H9 (cell line): ENCODE measurements at regions not wholly inside any gene's neighbourhood (a gene's known extent, or its start where the extent isn't known, plus 50 kb on each side); places are given as distances from the start of the nearest gene placed in this dataset.

Source experiments
- DNase-seq: peaks from one replicate; pipeline ENCODE4 v3.0.0-alpha.2; 2017
- H2AFZ ChIP-seq: one replicate; pipeline ENCODE4 v1.6.1; 2013; ENCODE audit warnings: mild to moderate bottlenecking, low read length, control low read depth, moderate library complexity
- H2AK5ac ChIP-seq: 2 replicates; pipeline ENCODE4 v1.6.1; 2013; ENCODE audit warnings: low read length, control low read depth, mixed read lengths; ENCODE audit not compliant: insufficient read length
- H2BK120ac ChIP-seq: one replicate; pipeline ENCODE4 v1.6.1; 2013; ENCODE audit warnings: low read depth, mild to moderate bottlenecking, low read length, control low read depth, inconsistent platforms; ENCODE audit not compliant: poor library complexity, severe bottlenecking
- H2BK12ac ChIP-seq: 2 replicates; pipeline ENCODE4 v1.6.1; 2013; ENCODE audit warnings: low read length, control low read depth, mixed read lengths, low read depth; ENCODE audit not compliant: insufficient read length
- H2BK15ac ChIP-seq: 2 replicates; pipeline ENCODE4 v1.6.1; 2013; ENCODE audit warnings: low read depth, low read length, control low read depth
- H2BK20ac ChIP-seq: one replicate; pipeline ENCODE4 v1.6.1; 2013; ENCODE audit warnings: low read depth, mild to moderate bottlenecking, low read length, control low read depth, inconsistent platforms; ENCODE audit not compliant: poor library complexity, severe bottlenecking
- H2BK5ac ChIP-seq: 2 replicates; pipeline ENCODE4 v1.6.1; 2013; ENCODE audit warnings: low read length, control low read depth, mixed read lengths; ENCODE audit not compliant: insufficient read length
- H3K14ac ChIP-seq: 2 replicates; pipeline ENCODE4 v1.6.1; 2013; ENCODE audit warnings: low read length, control low read depth; ENCODE audit not compliant: insufficient read depth
- H3K18ac ChIP-seq: 2 replicates; pipeline ENCODE4 v1.6.1; 2013; ENCODE audit warnings: low read depth, mild to moderate bottlenecking, mixed read lengths, low read length, control low read depth; ENCODE audit not compliant: insufficient read length
- H3K23ac ChIP-seq: 2 replicates; pipeline ENCODE4 v1.6.1; 2013; ENCODE audit warnings: low read length, control low read depth, mixed read lengths, low read depth; ENCODE audit not compliant: insufficient read length
- H3K23me2 ChIP-seq: 2 replicates; pipeline ENCODE4 v1.6.1; 2013; ENCODE audit warnings: low read depth, mild to moderate bottlenecking, mixed read lengths, low read length, control low read depth; ENCODE audit not compliant: insufficient read length, poor library complexity, severe bottlenecking
- H3K27ac ChIP-seq: 2 replicates; pipeline ENCODE4 v1.5.1; 2013; ENCODE audit warnings: low read length, control low read depth, mixed read lengths, low read depth; ENCODE audit not compliant: insufficient read length
- H3K27me3 ChIP-seq: 2 replicates; pipeline ENCODE4 v1.6.1; 2013; ENCODE audit warnings: low read length, control low read depth, inconsistent platforms; ENCODE audit not compliant: insufficient read depth
- H3K4ac ChIP-seq: 2 replicates; pipeline ENCODE4 v1.6.1; 2013; ENCODE audit warnings: low read depth, mild to moderate bottlenecking, control low read depth, inconsistent platforms, low read length, moderate library complexity
- H3K4me1 ChIP-seq: 2 replicates; pipeline ENCODE4 v1.6.1; 2013; ENCODE audit warnings: low read length, control low read depth, inconsistent platforms; ENCODE audit not compliant: insufficient read depth
- H3K4me2 ChIP-seq: 2 replicates; pipeline ENCODE4 v1.6.1; 2013; ENCODE audit warnings: low read length, control low read depth, mixed read lengths; ENCODE audit not compliant: insufficient read length, insufficient read depth
- H3K56ac ChIP-seq: 2 replicates; pipeline ENCODE4 v1.6.1; 2013; ENCODE audit warnings: low read depth, mild to moderate bottlenecking, mixed read lengths, low read length, control low read depth; ENCODE audit not compliant: insufficient read length
- H3K79me1 ChIP-seq: 2 replicates; pipeline ENCODE4 v1.6.1; 2013; ENCODE audit warnings: low read depth, mild to moderate bottlenecking, moderate library complexity, low read length, control low read depth, inconsistent platforms; ENCODE audit not compliant: insufficient read depth, poor library complexity, severe bottlenecking
- H3K79me2 ChIP-seq: 2 replicates; pipeline ENCODE4 v1.6.1; 2013; ENCODE audit warnings: low read length, control low read depth, inconsistent platforms; ENCODE audit not compliant: insufficient read depth
- H3K9ac ChIP-seq: 2 replicates; pipeline ENCODE4 v1.6.1; 2013; ENCODE audit warnings: low read length, control low read depth, mixed read lengths; ENCODE audit not compliant: insufficient read length; ENCODE audit errors: extremely low read depth
- H3K9me3 ChIP-seq: one replicate; pipeline ENCODE4 v1.6.1; 2013; ENCODE audit warnings: low read depth, low read length, inconsistent platforms; ENCODE audit not compliant: control insufficient read depth
- H3T11ph ChIP-seq: one replicate; pipeline ENCODE4 v1.6.1; 2013; ENCODE audit warnings: mild to moderate bottlenecking, low read length, control low read depth, inconsistent platforms
- H4K20me1 ChIP-seq: one replicate; pipeline ENCODE4 v1.6.1; 2013; ENCODE audit not compliant: control insufficient read depth, insufficient read length, insufficient read depth
- H4K5ac ChIP-seq: 2 replicates; pipeline ENCODE4 v1.6.1; 2013; ENCODE audit warnings: low read depth, mild to moderate bottlenecking, mixed read lengths, low read length, control low read depth; ENCODE audit not compliant: insufficient read length
- H4K8ac ChIP-seq: replicated peaks from 2 replicates; pipeline ENCODE4 v1.6.1; 2013; ENCODE audit warnings: low read length, control low read depth, mixed read lengths, low read depth; ENCODE audit not compliant: insufficient read length
- H4K91ac ChIP-seq: 2 replicates; pipeline ENCODE4 v1.6.1; 2013; ENCODE audit warnings: low read depth, mild to moderate bottlenecking, moderate library complexity, mixed read lengths, low read length, control low read depth; ENCODE audit not compliant: insufficient read length
- H3K27ac Mint-ChIP-seq, 3 experiments: 2 replicates in 2 of 3; 3 replicates in 1 of 3; pipeline ENCODE4 v1.8.0; 2020 to 2021; ENCODE audit warnings: mixed read lengths in 3 of 3, mild to moderate bottlenecking in 1 of 3, moderate library complexity in 1 of 3
- H3K27me3 Mint-ChIP-seq: 2 replicates; pipeline ENCODE4 v1.8.0; 2021; ENCODE audit warnings: low read depth, mild to moderate bottlenecking, moderate library complexity, mixed read lengths
- H3K36me3 Mint-ChIP-seq, 3 experiments: 2 replicates in 2 of 3; 3 replicates in 1 of 3; pipeline ENCODE4 v1.8.0; 2020 to 2021; ENCODE audit warnings: low read depth in 3 of 3, mixed read lengths in 3 of 3; ENCODE audit not compliant: insufficient read depth in 1 of 3
- H3K4me1 Mint-ChIP-seq, 2 experiments: 2 replicates each; pipeline ENCODE4 v1.8.0; 2020; ENCODE audit warnings: mixed read lengths in 2 of 2
- H3K4me3 Mint-ChIP-seq, 2 experiments: 2 replicates in 1 of 2; 3 replicates in 1 of 2; pipeline ENCODE4 v1.8.0; 2020 to 2021; ENCODE audit warnings: mild to moderate bottlenecking in 2 of 2, mixed read lengths in 2 of 2, moderate library complexity in 1 of 2
- H3K9me3 Mint-ChIP-seq, 2 experiments: 2 replicates in 1 of 2; 3 replicates in 1 of 2; pipeline ENCODE4 v1.8.0; 2020; ENCODE audit warnings: mild to moderate bottlenecking in 2 of 2, mixed read lengths in 2 of 2, moderate library complexity in 1 of 2
- CTCF ChIP-seq: fragments of 200-600 bp; sonication (generic); conservative IDR thresholded peaks from 3 replicates; pipeline ENCODE4 v1.8.0; 2021; ENCODE audit warnings: antibody characterized with exemption, mild to moderate bottlenecking
- WGBS: extraction: QIAGEN DNeasy Blood & Tissue Kit; methylation state at CpG from one replicate; pipeline ENCODE4 v1.1.7; 2013; ENCODE audit warnings: missing lambda C conversion rate, low lambda C conversion rate, mixed read lengths; ENCODE audit not compliant: insufficient read length; ENCODE audit errors: extremely low coverage; 5-methylcytosine and 5-hydroxymethylcytosine counted together

DNA sequence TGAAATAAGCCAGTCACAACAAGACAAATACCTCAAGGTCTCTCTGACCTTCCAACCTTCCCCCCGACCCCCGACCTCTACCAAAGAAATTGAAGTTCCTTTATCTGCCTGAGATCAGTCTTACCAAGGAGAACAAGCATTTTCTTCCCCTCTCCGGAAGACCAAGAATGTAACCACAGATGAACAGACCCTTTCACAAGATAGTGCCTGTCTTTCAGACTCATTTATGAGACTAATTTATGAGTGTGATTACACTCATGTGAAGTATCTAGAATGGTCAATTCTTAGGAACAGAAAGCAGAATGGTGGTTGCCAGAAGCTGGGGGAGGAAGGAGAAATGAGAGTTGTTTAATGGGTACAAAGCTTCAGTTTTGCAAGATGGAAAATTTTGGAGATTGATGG lies 108.9 kb upstream of the MKLN1 start:
- H3K27me3 ChIP-seq: no peaks in the 10 kb centered on the region
- H3K79me1 ChIP-seq: no peaks in the 10 kb centered on the region
- peak overlapping the region; percentile 16 to 63 (median 38); a peak in 6 of 7 replicates for H3K27ac Mint-ChIP-seq
- peaks cover 38 to 39% of the 10 kb centered on the region in 2 experiments for H3K4me1 Mint-ChIP-seq
- no peaks in the 10 kb centered on the region for H3K23me2 ChIP-seq
- H3K4me2 ChIP-seq: no peak overlapping the region
- no peak overlapping the region for H3K56ac ChIP-seq
- no peak overlapping the region for H2BK20ac ChIP-seq
- H2AFZ ChIP-seq: no peak overlapping the region
- no peak overlapping the region for H2BK12ac ChIP-seq
- H2AK5ac ChIP-seq: no peak overlapping the region
- whole genome bisulfite sequencing: no CpG with 5 or more reads among the region's 3 CpGs
- no peak overlapping the region for H3T11ph ChIP-seq
- no peaks in the 10 kb centered on the region for H4K20me1 ChIP-seq
- no peak for DNase-seq
- H2BK120ac ChIP-seq: no peak overlapping the region
- H3K27ac ChIP-seq: no peak overlapping the region
- peaks cover 0 to 6% of the 10 kb centered on the region in 2 experiments; a peak in 1 of 5 replicates for H3K9me3 Mint-ChIP-seq
- no peak overlapping the region for H4K91ac ChIP-seq
- no peaks in the 10 kb centered on the region for H3K79me2 ChIP-seq
- no peak overlapping the region for H4K8ac ChIP-seq
- H3K14ac ChIP-seq: no peak overlapping the region
- H3K27me3 Mint-ChIP-seq: no peaks in the 10 kb centered on the region; the same call in 1 of the 2 replicates
- no peak for TF ChIP-seq CTCF
- H3K18ac ChIP-seq: no peak overlapping the region
- no peak overlapping the region for H4K5ac ChIP-seq
- no peak overlapping the region; a peak in 1 of 5 replicates for H3K4me3 Mint-ChIP-seq
- peaks cover 4% of the 10 kb centered on the region; the same call in 1 of the 2 replicates for H3K4me1 ChIP-seq
- H2BK5ac ChIP-seq: no peak overlapping the region
- H3K9ac ChIP-seq: no peak overlapping the region
- peaks cover 0 to 6% (median 3%) of the 10 kb centered on the region in 3 experiments; a peak in 4 of 7 replicates for H3K36me3 Mint-ChIP-seq
- no peak overlapping the region for H2BK15ac ChIP-seq
- no peaks in the 10 kb centered on the region for H3K9me3 ChIP-seq
- no peak overlapping the region for H3K4ac ChIP-seq
- no peak overlapping the region for H3K23ac ChIP-seq
